K562 (cell line): ENCODE measurements at regions not wholly inside any gene's neighbourhood (a gene's known extent, or its start where the extent isn't known, plus 50 kb on each side); places are given as distances from the start of the nearest gene placed in this dataset.

Experiments
- ATAC-seq: fragments of 200-7000 bp; cut with Tn5 transposase; 3 replicates; pipeline ENCODE4 v1.9.1; 2020; ENCODE audit warnings: moderate library complexity
- BruUV-seq: library from RNA; stranded (reverse); fragments of 400-500 nt; replicated peaks from 2 replicates; lab custom pipeline; 2021; lab: Mats Ljungman, UMichigan
- CTCF ChIA-PET: fragments of 300-600 bp; formaldehyde crosslinking; extraction: SDS; loops from one replicate; lab custom pipeline; 2021; ENCODE audit warnings: low intra/inter-chr PET ratio; lab: Yijun Ruan, JAX
- POLR2A ChIA-PET: fragments of 300-600, 350-650 bp; sonication (Branson Sonifier 250); formaldehyde crosslinking; extraction: SDS; loops from one replicate; lab custom pipeline; 2021; ENCODE audit warnings: antibody characterized with exemption, inconsistent platforms; lab: Yijun Ruan, JAX
- DNase-seq, 4 experiments: peaks; one replicate each; pipeline versions ENCODE4 v3.0.0 to v3.0.0-alpha.2; 2011 to 2018; ENCODE audit warnings: low spot score in 3 of 4, mixed read lengths in 3 of 4; ENCODE audit errors: extremely low read depth in 1 of 4
- FAIRE-seq: peaks from 2 replicates; lab custom pipeline; 2011; peaks lifted over from hg19 to GRCh38; lab: Jason Lieb, UNC
- H2AFZ ChIP-seq: 2 replicates; pipeline ENCODE4 v1.6.0; 2011; ENCODE audit warnings: low read depth, low read length, control low read depth, inconsistent platforms
- H3K27ac ChIP-seq: fragments of 200-600 bp; 3 replicates; pipeline ENCODE4 v1.8.0; 2011; ENCODE audit warnings: low read depth, mild to moderate bottlenecking, control low read depth, inconsistent platforms, low read length, moderate library complexity, mixed read lengths; ENCODE audit errors: extremely low read depth
- H3K27me3 ChIP-seq, 2 experiments: fragments of 300-600 bp in 1 of 2; 2 replicates in 1 of 2; 3 replicates in 1 of 2; pipeline versions ENCODE4 v1.6.0 to v1.8.0; 2011; ENCODE audit warnings: inconsistent platforms in 2 of 2, low read length in 2 of 2, mild to moderate bottlenecking in 1 of 2, mixed read lengths in 1 of 2, moderate library complexity in 1 of 2; ENCODE audit not compliant: control insufficient read depth in 2 of 2, insufficient read depth in 2 of 2
- H3K36me3 ChIP-seq: fragments of 300-600 bp; 3 replicates; pipeline ENCODE4 v1.8.0; 2011; ENCODE audit warnings: mild to moderate bottlenecking, low read length, inconsistent platforms; ENCODE audit not compliant: control insufficient read depth, insufficient read depth
- H3K4me1 ChIP-seq, 2 experiments: fragments of 200-600 bp in 1 of 2; replicated peaks in 1 of 2; 2 replicates in 1 of 2; 3 replicates in 1 of 2; pipeline versions ENCODE4 v1.5.1 to v1.8.0; 2011; ENCODE audit warnings: inconsistent platforms in 2 of 2, low read length in 2 of 2, mild to moderate bottlenecking in 1 of 2, mixed read lengths in 1 of 2, moderate library complexity in 1 of 2; ENCODE audit not compliant: control insufficient read depth in 2 of 2, insufficient read depth in 2 of 2
- H3K4me2 ChIP-seq: 2 replicates; pipeline ENCODE4 v1.6.1; 2011; ENCODE audit warnings: low read length, control low read depth, inconsistent platforms, mixed read lengths; ENCODE audit not compliant: insufficient read depth
- H3K4me3 ChIP-seq: fragments of 200-600 bp; sonication (generic), shearing (Covaris generic); 2 replicates; pipeline ENCODE4 v1.5.1; 2016; ENCODE audit warnings: control low read depth, inconsistent platforms
- H3K79me2 ChIP-seq: fragments of 200-600 bp; 3 replicates; pipeline ENCODE4 v1.8.0; 2011; ENCODE audit warnings: low read length, inconsistent platforms; ENCODE audit not compliant: control insufficient read depth, insufficient read depth
- H3K9ac ChIP-seq, 2 experiments: 2 replicates each; pipeline versions ENCODE4 v1.6.0 to v1.6.1; 2011; ENCODE audit warnings: low read depth in 2 of 2, low read length in 2 of 2, control low read depth in 1 of 2, inconsistent platforms in 1 of 2, mild to moderate bottlenecking in 1 of 2, mixed read lengths in 1 of 2; ENCODE audit not compliant: insufficient read depth in 1 of 2
- H3K9me1 ChIP-seq: one replicate; pipeline ENCODE4 v1.6.0; 2011; ENCODE audit warnings: inconsistent platforms, mild to moderate bottlenecking, low read length, moderate library complexity; ENCODE audit not compliant: control insufficient read depth, insufficient read depth
- H3K9me3 ChIP-seq: replicated peaks from 2 replicates; pipeline ENCODE4 v1.5.1; 2011; ENCODE audit warnings: low read depth, low read length, inconsistent platforms; ENCODE audit not compliant: control insufficient read depth, insufficient read depth
- H4K20me1 ChIP-seq: replicated peaks from 2 replicates; pipeline ENCODE4 v1.6.1; 2011; ENCODE audit warnings: low read length, inconsistent platforms, mixed read lengths; ENCODE audit not compliant: control insufficient read depth, insufficient read depth
- BDP1 ChIP-seq: IDR thresholded peaks from 3 replicates; pipeline ENCODE4 v1.6.1; 2011; ENCODE audit not compliant: insufficient read length, insufficient read depth
- CBFA2T3 ChIP-seq: fragments of 450-650 bp; IDR thresholded peaks from 2 replicates; pipeline ENCODE4 v1.6.1; 2017
- CBX1 ChIP-seq: sonication (generic); IDR thresholded peaks from 2 replicates; pipeline ENCODE4 v1.6.1; 2016; ENCODE audit warnings: antibody characterized with exemption, low read depth, mild to moderate bottlenecking
- IFI16 ChIP-seq: fragments of 250-450 bp; sonication (Bioruptor Pico); IDR thresholded peaks from 2 replicates; pipeline ENCODE4 v2.1.2; 2022; ENCODE audit warnings: mild to moderate bottlenecking, inconsistent platforms
- STAT5A ChIP-seq: IDR thresholded peaks from 2 replicates; pipeline ENCODE4 v1.6.1; 2012; ENCODE audit warnings: low read length, inconsistent platforms, borderline replicate concordance
- ZC3H11A ChIP-seq: IDR thresholded peaks from 2 replicates; pipeline ENCODE4 v1.6.1; 2012; ENCODE audit warnings: low read depth, low read length, improper control_type of control experiment
- WGBS: fragments of 100-300 bp; shearing (Covaris generic); methylation state at CpG from one replicate; pipeline ENCODE4 v1.1.6; 2016; ENCODE audit warnings: low coverage, mixed read lengths; ENCODE audit not compliant: insufficient coverage; ENCODE audit errors: missing lambda C conversion rate; 5-methylcytosine and 5-hydroxymethylcytosine counted together
- in situ Hi-C: fragments of 300-500 bp; cut with MboI; formaldehyde crosslinking; loops from 4 replicates; pipeline ENCODE4 v1.15.0; 2018; ENCODE audit warnings: inconsistent platforms, mixed read lengths
- intact Hi-C: fragments of 100-400 bp; cut with micrococcal nuclease; formaldehyde crosslinking; loops from 2 replicates; pipeline ENCODE4 v1.14.2; 2022
- TF ChIP-seq, protein P1 (sequence below), 2 experiments: IDR thresholded peaks in 1 of 2; conservative IDR thresholded peaks in 1 of 2; 2 replicates each; pipeline ENCODE4 v1.6.1; 2016; ENCODE audit warnings: low read depth in 2 of 2, mild to moderate bottlenecking in 1 of 2, missing compliant biosample characterization in 1 of 2, missing genetic modification characterization in 1 of 2, moderate library complexity in 1 of 2
- TF ChIP-seq, protein P2 (sequence below): conservative IDR thresholded peaks from 2 replicates; pipeline ENCODE4 v1.6.1; 2011; ENCODE audit warnings: low read depth, mild to moderate bottlenecking, low read length; ENCODE audit not compliant: control insufficient read depth
- TF ChIP-seq, protein P3 (sequence below): fragments of 450-650 bp; IDR thresholded peaks from 2 replicates; pipeline ENCODE4 v1.7.0; 2016; ENCODE audit warnings: borderline replicate concordance
- TF ChIP-seq, protein P4 (sequence below), 2 experiments: fragments of 450-650 bp in 1 of 2; sonication (generic) in 1 of 2; formaldehyde crosslinking; conservative IDR thresholded peaks; 2 replicates each; pipeline versions ENCODE4 v1.4.0 to v1.8.1; 2020 to 2022; ENCODE audit warnings: mild to moderate bottlenecking in 1 of 2, missing genetic modification reagents in 1 of 2

DNA sequence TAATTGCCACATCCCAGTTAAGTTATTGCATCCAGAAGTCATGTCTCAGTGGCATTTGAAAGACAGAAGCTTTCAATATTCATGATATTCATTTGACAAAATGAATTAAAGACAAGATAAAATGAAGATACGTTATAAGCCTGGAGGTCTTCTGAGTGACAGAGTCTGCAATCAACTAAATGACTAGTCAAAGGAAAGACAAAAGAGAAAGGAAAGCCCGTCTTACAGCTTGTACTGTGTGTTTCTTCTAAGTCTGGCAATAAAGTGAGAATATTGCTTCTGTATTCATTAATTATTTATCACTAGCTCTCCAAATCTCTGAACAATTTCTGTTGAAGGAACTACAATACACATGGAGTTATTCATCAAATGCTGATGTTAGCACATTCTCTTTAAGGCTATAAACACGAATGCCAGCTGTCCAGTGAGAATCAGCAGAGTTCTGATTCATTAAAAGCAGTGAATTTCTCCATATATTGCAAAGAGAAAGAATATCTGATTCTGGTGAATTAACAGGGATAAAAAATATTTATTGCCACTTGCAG is 70.7 kb downstream of the ATXN7L3B start:
- TF ChIP-seq, protein P1, sequence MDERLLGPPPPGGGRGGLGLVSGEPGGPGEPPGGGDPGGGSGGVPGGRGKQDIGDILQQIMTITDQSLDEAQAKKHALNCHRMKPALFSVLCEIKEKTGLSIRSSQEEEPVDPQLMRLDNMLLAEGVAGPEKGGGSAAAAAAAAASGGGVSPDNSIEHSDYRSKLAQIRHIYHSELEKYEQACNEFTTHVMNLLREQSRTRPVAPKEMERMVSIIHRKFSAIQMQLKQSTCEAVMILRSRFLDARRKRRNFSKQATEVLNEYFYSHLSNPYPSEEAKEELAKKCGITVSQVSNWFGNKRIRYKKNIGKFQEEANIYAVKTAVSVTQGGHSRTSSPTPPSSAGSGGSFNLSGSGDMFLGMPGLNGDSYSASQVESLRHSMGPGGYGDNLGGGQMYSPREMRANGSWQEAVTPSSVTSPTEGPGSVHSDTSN (CRISPR knock-in tag; IDR thresholded peaks at IDR 0.05; ENCODE audit: low read depth), result no peak
- TF ChIP-seq, protein P1 (tag; conservative IDR thresholded peaks at IDR 0.05; ENCODE audit: low read depth), result no peak
- TF ChIP-seq IFI16 (CRISPR knock-in tag) (no peak), BDP1 (no peak), CBX1 (no peak), ZC3H11A (no peak), STAT5A (no peak), CBFA2T3 (no peak)
- TF ChIP-seq, protein P2, sequence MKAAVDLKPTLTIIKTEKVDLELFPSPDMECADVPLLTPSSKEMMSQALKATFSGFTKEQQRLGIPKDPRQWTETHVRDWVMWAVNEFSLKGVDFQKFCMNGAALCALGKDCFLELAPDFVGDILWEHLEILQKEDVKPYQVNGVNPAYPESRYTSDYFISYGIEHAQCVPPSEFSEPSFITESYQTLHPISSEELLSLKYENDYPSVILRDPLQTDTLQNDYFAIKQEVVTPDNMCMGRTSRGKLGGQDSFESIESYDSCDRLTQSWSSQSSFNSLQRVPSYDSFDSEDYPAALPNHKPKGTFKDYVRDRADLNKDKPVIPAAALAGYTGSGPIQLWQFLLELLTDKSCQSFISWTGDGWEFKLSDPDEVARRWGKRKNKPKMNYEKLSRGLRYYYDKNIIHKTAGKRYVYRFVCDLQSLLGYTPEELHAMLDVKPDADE, result no peak
- TF ChIP-seq, protein P3, sequence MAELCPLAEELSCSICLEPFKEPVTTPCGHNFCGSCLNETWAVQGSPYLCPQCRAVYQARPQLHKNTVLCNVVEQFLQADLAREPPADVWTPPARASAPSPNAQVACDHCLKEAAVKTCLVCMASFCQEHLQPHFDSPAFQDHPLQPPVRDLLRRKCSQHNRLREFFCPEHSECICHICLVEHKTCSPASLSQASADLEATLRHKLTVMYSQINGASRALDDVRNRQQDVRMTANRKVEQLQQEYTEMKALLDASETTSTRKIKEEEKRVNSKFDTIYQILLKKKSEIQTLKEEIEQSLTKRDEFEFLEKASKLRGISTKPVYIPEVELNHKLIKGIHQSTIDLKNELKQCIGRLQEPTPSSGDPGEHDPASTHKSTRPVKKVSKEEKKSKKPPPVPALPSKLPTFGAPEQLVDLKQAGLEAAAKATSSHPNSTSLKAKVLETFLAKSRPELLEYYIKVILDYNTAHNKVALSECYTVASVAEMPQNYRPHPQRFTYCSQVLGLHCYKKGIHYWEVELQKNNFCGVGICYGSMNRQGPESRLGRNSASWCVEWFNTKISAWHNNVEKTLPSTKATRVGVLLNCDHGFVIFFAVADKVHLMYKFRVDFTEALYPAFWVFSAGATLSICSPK, result no peak
- TF ChIP-seq, protein P4, sequence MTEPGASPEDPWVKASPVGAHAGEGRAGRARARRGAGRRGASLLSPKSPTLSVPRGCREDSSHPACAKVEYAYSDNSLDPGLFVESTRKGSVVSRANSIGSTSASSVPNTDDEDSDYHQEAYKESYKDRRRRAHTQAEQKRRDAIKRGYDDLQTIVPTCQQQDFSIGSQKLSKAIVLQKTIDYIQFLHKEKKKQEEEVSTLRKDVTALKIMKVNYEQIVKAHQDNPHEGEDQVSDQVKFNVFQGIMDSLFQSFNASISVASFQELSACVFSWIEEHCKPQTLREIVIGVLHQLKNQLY (CRISPR knock-in tag; conservative IDR thresholded peaks at IDR 0.05), result no peak
- WGBS, result 0% methylated on average over 3 of the region's 3 CpGs
- H2AFZ ChIP-seq, result no peak overlapping the region
- in situ Hi-C loops (no loop called here), intact Hi-C loops (no loop called here)
- H3K36me3 ChIP-seq, result no peaks in the 10 kb centered on the region
- no peaks in the 10 kb centered on the region for H3K4me1 ChIP-seq
- ChIA-PET CTCF (no interaction called here), POLR2A (no interaction called here)
- no peaks in the 10 kb centered on the region for H3K79me2 ChIP-seq
- no peak overlapping the region for H3K27ac ChIP-seq
- no peaks in the 10 kb centered on the region for H3K9me3 ChIP-seq
- H4K20me1 ChIP-seq, result no peaks in the 10 kb centered on the region
- H3K4me2 ChIP-seq, result no peak overlapping the region
- no peaks in the 10 kb centered on the region for H3K27me3 ChIP-seq
- no peak for ATAC-seq
- BruUV-seq, result no TSS peak
- H3K9me1 ChIP-seq, result no peaks in the 10 kb centered on the region
- no peak overlapping the region for H3K9ac ChIP-seq
- DNase-seq, result no peak
- no peak for FAIRE-seq
- no peak overlapping the region for H3K4me3 ChIP-seq
